ENCODE measurements at regions not wholly inside any gene's neighbourhood (a gene's known extent, or its start where the extent isn't known, plus 50 kb on each side); places are given as distances from the start of the nearest gene placed in this dataset.

- no peak for DNase-seq (ENCODE audit: low spot score, unreplicated experiment)
- no peaks in the 10 kb centered on the region for H3K4me1 Mint-ChIP-seq (ENCODE audit: low read depth)
- TF ChIP-seq CTCF (IDR thresholded peaks at IDR 0.05; ENCODE audit: unreplicated experiment), result no peak
- H3K27ac Mint-ChIP-seq, result no peak overlapping the region
- no peak overlapping the region for H3K4me3 Mint-ChIP-seq (ENCODE audit: low read depth)
- peaks cover 23% of the 10 kb centered on the region for H3K27me3 Mint-ChIP-seq
- no peaks in the 10 kb centered on the region for H3K36me3 Mint-ChIP-seq (ENCODE audit: insufficient read depth)
- no peaks in the 10 kb centered on the region for H3K9me3 Mint-ChIP-seq (ENCODE audit: low read depth)
Measured at GRCh38 chr22:35174401-35175038, 82.8 kb upstream of the HMGXB4 start.

- no peak for TF ChIP-seq CTCF (IDR thresholded peaks at IDR 0.05; ENCODE audit: unreplicated experiment)
- H3K27ac Mint-ChIP-seq, result no peak overlapping the region
- H3K27me3 Mint-ChIP-seq, result peaks cover 21% of the 10 kb centered on the region
- no peak for DNase-seq (ENCODE audit: low spot score, unreplicated experiment)
- no peaks in the 10 kb centered on the region for H3K9me3 Mint-ChIP-seq (ENCODE audit: low read depth)
- H3K4me1 Mint-ChIP-seq (ENCODE audit: low read depth), result no peaks in the 10 kb centered on the region
- H3K36me3 Mint-ChIP-seq (ENCODE audit: insufficient read depth), result no peaks in the 10 kb centered on the region
- no peak overlapping the region for H3K4me3 Mint-ChIP-seq (ENCODE audit: low read depth)
Measured at GRCh38 chr22:35175392-35175791, 81.9 kb upstream of the HMGXB4 start.

GRCh38 chr22:35177811-35178210, 79.5 kb upstream of the HMGXB4 start:
- Mint-ChIP-seq H3K36me3 (ENCODE audit: insufficient read depth) (no peaks in the 10 kb centered on the region), H3K27ac (no peak overlapping the region)
- no peak for DNase-seq (ENCODE audit: low spot score, unreplicated experiment)

GRCh38 chr22:35178446-35178845, 78.8 kb upstream of the HMGXB4 start:
- Mint-ChIP-seq H3K27ac (no peak overlapping the region), H3K4me3 (ENCODE audit: low read depth) (no peak overlapping the region), H3K27me3 (no peaks in the 10 kb centered on the region), H3K4me1 (ENCODE audit: low read depth) (no peaks in the 10 kb centered on the region), H3K36me3 (ENCODE audit: insufficient read depth) (no peaks in the 10 kb centered on the region), H3K9me3 (ENCODE audit: low read depth) (peaks cover 2% of the 10 kb centered on the region)
- DNase-seq (ENCODE audit: low spot score, unreplicated experiment), result no peak
- no peak for TF ChIP-seq CTCF (IDR thresholded peaks at IDR 0.05; ENCODE audit: unreplicated experiment)

More at GRCh38 chr22:35177811-35178210, 79.5 kb upstream of the HMGXB4 start:
- H3K4me3 Mint-ChIP-seq (ENCODE audit: low read depth), result no peak overlapping the region
- TF ChIP-seq CTCF (IDR thresholded peaks at IDR 0.05; ENCODE audit: unreplicated experiment), result peak; percentile 13
- no peaks in the 10 kb centered on the region for H3K9me3 Mint-ChIP-seq (ENCODE audit: low read depth)
- peaks cover 4% of the 10 kb centered on the region for H3K27me3 Mint-ChIP-seq
- no peaks in the 10 kb centered on the region for H3K4me1 Mint-ChIP-seq (ENCODE audit: low read depth)

- Mint-ChIP-seq H3K4me1 (ENCODE audit: low read depth) (no peaks in the 10 kb centered on the region), H3K27ac (no peak overlapping the region), H3K4me3 (ENCODE audit: low read depth) (no peak overlapping the region), H3K9me3 (ENCODE audit: low read depth) (peaks cover 9% of the 10 kb centered on the region), H3K36me3 (ENCODE audit: insufficient read depth) (no peaks in the 10 kb centered on the region), H3K27me3 (no peaks in the 10 kb centered on the region)
- TF ChIP-seq CTCF (IDR thresholded peaks at IDR 0.05; ENCODE audit: unreplicated experiment), result no peak
- no peak for DNase-seq (ENCODE audit: low spot score, unreplicated experiment)
Measured at GRCh38 chr22:35183917-35184316, 73.4 kb upstream of the HMGXB4 start.
